Stimulated activated naive CD4-positive, alpha-beta T cell (primary cell): ENCODE measurements at regions not wholly inside any gene's neighbourhood (a gene's known extent, or its start where the extent isn't known, plus 50 kb on each side); places are given as distances from the start of the nearest gene placed in this dataset.

Source experiments
- DNase-seq, 6 experiments: peaks; one replicate each; lab custom pipeline; 2025; lab: John Stamatoyannopoulos, UW

GRCh38 chr2:12027136-12027535 is 280.7 kb downstream of the LPIN1 start:
- no peak for DNase-seq

- no peak for DNase-seq
Observed at GRCh38 chr2:12031866-12032265, 285.4 kb downstream of the LPIN1 start.

GRCh38 chr2:12032398-12032797 is 286.0 kb downstream of the LPIN1 start:
- no peak for DNase-seq

- DNase-seq: no peak
Observed at GRCh38 chr2:12032975-12033374, 286.5 kb downstream of the LPIN1 start.

GRCh38 chr2:12033494-12033893 is 287.1 kb downstream of the LPIN1 start:
- DNase-seq: no peak

GRCh38 chr2:12034382-12034781 is 287.9 kb downstream of the LPIN1 start:
- no peak for DNase-seq

GRCh38 chr2:12035029-12035720 is 288.7 kb downstream of the LPIN1 start:
- no peak for DNase-seq

- no peak for DNase-seq
Observed at GRCh38 chr2:12035956-12036639, 289.7 kb downstream of the LPIN1 start.

GRCh38 chr2:12036640-12036983 is 290.2 kb downstream of the LPIN1 start:
- peak in 2 of 6 experiments; percentile 8 to 20 for DNase-seq

GRCh38 chr2:12037301-12037700 is 290.9 kb downstream of the LPIN1 start:
- no peak for DNase-seq

GRCh38 chr2:12041236-12041635 is 294.8 kb downstream of the LPIN1 start:
- no peak for DNase-seq

- no peak for DNase-seq
Observed at GRCh38 chr2:12043131-12043530, 296.7 kb downstream of the LPIN1 start.

GRCh38 chr2:12044857-12045256 is 298.4 kb downstream of the LPIN1 start:
- peak in 5 of 6 experiments; percentile 7 to 86 (median 81) for DNase-seq

GRCh38 chr2:12045864-12046291 is 299.4 kb downstream of the LPIN1 start:
- no peak for DNase-seq

GRCh38 chr2:12046641-12047040 is 300.2 kb downstream of the LPIN1 start:
- DNase-seq: no peak

GRCh38 chr2:12047761-12048160 is 301.3 kb downstream of the LPIN1 start:
- DNase-seq: no peak

GRCh38 chr2:12048550-12048949 is 302.1 kb downstream of the LPIN1 start:
- DNase-seq: no peak

- DNase-seq: peak in 2 of 6 experiments; percentile 6 to 18
Observed at GRCh38 chr2:12050396-12050795, 304.0 kb downstream of the LPIN1 start.

GRCh38 chr2:12051831-12052230 is 305.4 kb downstream of the LPIN1 start:
- DNase-seq: no peak

- DNase-seq: no peak
Observed at GRCh38 chr2:12052796-12053195, 306.4 kb downstream of the LPIN1 start.

GRCh38 chr2:12054956-12055618 is 308.7 kb downstream of the LPIN1 start:
- no peak for DNase-seq

- no peak for DNase-seq
Observed at GRCh38 chr2:12057436-12058166, 311.2 kb downstream of the LPIN1 start.
